Neural cell (in vitro differentiated cells): ENCODE measurements at regions not wholly inside any gene's neighbourhood (a gene's known extent, or its start where the extent isn't known, plus 50 kb on each side); places are given as distances from the start of the nearest gene placed in this dataset.

Experiments used
- H2AFZ ChIP-seq: fragments of 200-600, 300-800 bp; sonication (generic), shearing (Covaris generic); 2 replicates; pipeline ENCODE4 v1.6.0; 2014; ENCODE audit warnings: low read depth, mild to moderate bottlenecking, antibody characterized with exemption, low read length, moderate library complexity
- H3F3A ChIP-seq: fragments of 200-600 bp; shearing (Covaris generic); 2 replicates; pipeline ENCODE4 v1.6.1; 2016; ENCODE audit warnings: mild to moderate bottlenecking, moderate library complexity, mixed read lengths, antibody characterized with exemption, low read length; ENCODE audit not compliant: insufficient read depth, poor library complexity, severe bottlenecking
- H3K27ac ChIP-seq: fragments of 200-600, 300-800 bp; sonication (generic), shearing (Covaris generic); 2 replicates; pipeline ENCODE4 v1.5.1; 2014; ENCODE audit warnings: mild to moderate bottlenecking, low read length, moderate library complexity
- H3K27me3 ChIP-seq: fragments of 300-800, 200-600 bp; sonication (generic), shearing (Covaris generic); 2 replicates; pipeline ENCODE4 v1.6.0; 2014; ENCODE audit warnings: mild to moderate bottlenecking, low read depth, low read length, moderate library complexity; ENCODE audit not compliant: insufficient read depth
- H3K36me3 ChIP-seq: fragments of 300-800, 200-600 bp; sonication (generic), shearing (Covaris generic); 2 replicates; pipeline ENCODE4 v1.5.1; 2014; ENCODE audit warnings: mild to moderate bottlenecking, antibody characterized with exemption, low read length, moderate library complexity; ENCODE audit not compliant: insufficient read depth
- H3K4me2 ChIP-seq: fragments of 300-800, 200-600 bp; sonication (generic), shearing (Covaris generic); 2 replicates; pipeline ENCODE4 v1.6.0; 2014; ENCODE audit warnings: mild to moderate bottlenecking, low read length
- H3K4me3 ChIP-seq: fragments of 300-800, 200-600 bp; sonication (generic), shearing (Covaris generic); 2 replicates; pipeline ENCODE4 v1.5.1; 2014; ENCODE audit warnings: mild to moderate bottlenecking, low read length, moderate library complexity
- H3K79me2 ChIP-seq: fragments of 200-600 bp; shearing (Covaris generic); replicated peaks from 2 replicates; pipeline ENCODE4 v1.6.0; 2014; ENCODE audit warnings: mild to moderate bottlenecking, low read length, moderate library complexity; ENCODE audit not compliant: insufficient read depth
- H3K9ac ChIP-seq: fragments of 300-800, 200-600 bp; sonication (generic), shearing (Covaris generic); 2 replicates; pipeline ENCODE4 v1.6.1; 2016; ENCODE audit warnings: mild to moderate bottlenecking, low read length, mixed read lengths
- H3K9me2 ChIP-seq: fragments of 200-600 bp; shearing (Covaris generic); 2 replicates; pipeline ENCODE4 v1.6.1; 2016; ENCODE audit warnings: mild to moderate bottlenecking, low read length, mixed read lengths; ENCODE audit not compliant: insufficient read depth
- H3K9me3 ChIP-seq: fragments of 200-600, 300-800 bp; sonication (generic), shearing (Covaris generic); 2 replicates; pipeline ENCODE4 v1.6.1; 2016; ENCODE audit warnings: mild to moderate bottlenecking, mixed run types, low read length, moderate library complexity, mixed read lengths
- H4K20me1 ChIP-seq: fragments of 200-600 bp; shearing (Covaris generic); 2 replicates; pipeline ENCODE4 v1.6.1; 2016; ENCODE audit warnings: mild to moderate bottlenecking, mixed run types; ENCODE audit not compliant: insufficient read depth
- CTCF ChIP-seq: fragments of 450-650 bp; IDR thresholded peaks from 2 replicates; pipeline ENCODE4 v1.5.1; 2014; ENCODE audit warnings: antibody characterized with exemption, mild to moderate bottlenecking, moderate library complexity; ENCODE audit not compliant: poor library complexity, severe bottlenecking
- EP300 ChIP-seq: fragments of 450-650 bp; conservative IDR thresholded peaks from 2 replicates; pipeline ENCODE4 v1.6.1; 2014; ENCODE audit warnings: antibody characterized with exemption, mild to moderate bottlenecking, moderate library complexity; ENCODE audit not compliant: poor library complexity, severe bottlenecking
- EZH2 ChIP-seq: fragments of 200-600, 300-800 bp; shearing (Covaris generic), sonication (generic); IDR thresholded peaks from 2 replicates; pipeline ENCODE4 v1.6.1; 2014; ENCODE audit warnings: antibody characterized with exemption, low read length, borderline replicate concordance, mild to moderate bottlenecking; ENCODE audit not compliant: insufficient read depth, poor library complexity, severe bottlenecking
- MXI1 ChIP-seq: fragments of 450-650 bp; conservative IDR thresholded peaks from 2 replicates; pipeline ENCODE4 v1.6.1; 2014; ENCODE audit warnings: antibody characterized with exemption, mild to moderate bottlenecking; ENCODE audit not compliant: poor library complexity, severe bottlenecking
- POLR2AphosphoS5 ChIP-seq: IDR thresholded peaks from 2 replicates; pipeline ENCODE4 v1.6.1; 2012
- RAD21 ChIP-seq: fragments of 450-650 bp; conservative IDR thresholded peaks from 2 replicates; pipeline ENCODE4 v1.6.1; 2014; ENCODE audit warnings: antibody characterized with exemption, mild to moderate bottlenecking, moderate library complexity
- REST ChIP-seq: IDR thresholded peaks from 2 replicates; pipeline ENCODE4 v1.6.1; 2012; ENCODE audit warnings: borderline replicate concordance
- SMC3 ChIP-seq: fragments of 450-650 bp; conservative IDR thresholded peaks from 2 replicates; pipeline ENCODE4 v1.6.1; 2014; ENCODE audit warnings: antibody characterized with exemption, mild to moderate bottlenecking, moderate library complexity; ENCODE audit not compliant: poor library complexity
- TAF1 ChIP-seq: IDR thresholded peaks from 2 replicates; pipeline ENCODE4 v1.6.1; 2012; ENCODE audit warnings: low read depth

GRCh38 chr4:166174717-166175490 lies 301.9 kb downstream of the TLL1 start:
- no peak overlapping the region for H3K9ac ChIP-seq
- no peak overlapping the region for H3K4me3 ChIP-seq
- H3K27me3 ChIP-seq = no peaks in the 10 kb centered on the region
- H4K20me1 ChIP-seq = no peaks in the 10 kb centered on the region
- no peaks in the 10 kb centered on the region for H3K9me3 ChIP-seq
- H3K9me2 ChIP-seq = no peaks in the 10 kb centered on the region
- H3K4me2 ChIP-seq = no peak overlapping the region
- H3K36me3 ChIP-seq = no peaks in the 10 kb centered on the region
- no peaks in the 10 kb centered on the region for H3K79me2 ChIP-seq
- H3F3A ChIP-seq = no peaks in the 10 kb centered on the region
- TF ChIP-seq CTCF (no peak), POLR2AphosphoS5 (no peak), SMC3 (no peak), EP300 (no peak), RAD21 (no peak), MXI1 (no peak), EZH2 (no peak), REST (no peak), TAF1 (no peak)
- no peak overlapping the region for H3K27ac ChIP-seq
- no peak overlapping the region for H2AFZ ChIP-seq

- Histone ChIP-seq H3K9ac (no peak overlapping the region), H3K4me2 (no peak overlapping the region), H3K9me3 (no peaks in the 10 kb centered on the region), H2AFZ (no peak overlapping the region), H3F3A (no peaks in the 10 kb centered on the region), H3K27me3 (no peaks in the 10 kb centered on the region), H3K4me3 (no peak overlapping the region), H3K27ac (no peak overlapping the region), H3K9me2 (no peaks in the 10 kb centered on the region), H3K79me2 (no peaks in the 10 kb centered on the region), H3K36me3 (no peaks in the 10 kb centered on the region), H4K20me1 (no peaks in the 10 kb centered on the region)
- TF ChIP-seq RAD21 = no peak
- no peak for TF ChIP-seq EZH2
- no peak for TF ChIP-seq POLR2AphosphoS5
- TF ChIP-seq MXI1 = no peak
- no peak for TF ChIP-seq EP300
- no peak for TF ChIP-seq TAF1
- TF ChIP-seq CTCF = no peak
- TF ChIP-seq SMC3 = no peak
- TF ChIP-seq REST = no peak
Observed at GRCh38 chr4:166182145-166182544, 309.1 kb downstream of the TLL1 start.
